H4 (cell line): ENCODE measurements at regions not wholly inside any gene's neighbourhood (a gene's known extent, or its start where the extent isn't known, plus 50 kb on each side); places are given as distances from the start of the nearest gene placed in this dataset.

Experiments
- DNase-seq: peaks from one replicate; pipeline ENCODE4 v3.0.0-alpha.2; 2015; ENCODE audit warnings: low spot score

- no peak for DNase-seq
These were observed 121.3 kb upstream of the EPHA4 start for GRCh38 chr2:221693365-221693764.

- DNase-seq: no peak
These were observed 119.5 kb upstream of the EPHA4 start for GRCh38 chr2:221691571-221691970.

DNA sequence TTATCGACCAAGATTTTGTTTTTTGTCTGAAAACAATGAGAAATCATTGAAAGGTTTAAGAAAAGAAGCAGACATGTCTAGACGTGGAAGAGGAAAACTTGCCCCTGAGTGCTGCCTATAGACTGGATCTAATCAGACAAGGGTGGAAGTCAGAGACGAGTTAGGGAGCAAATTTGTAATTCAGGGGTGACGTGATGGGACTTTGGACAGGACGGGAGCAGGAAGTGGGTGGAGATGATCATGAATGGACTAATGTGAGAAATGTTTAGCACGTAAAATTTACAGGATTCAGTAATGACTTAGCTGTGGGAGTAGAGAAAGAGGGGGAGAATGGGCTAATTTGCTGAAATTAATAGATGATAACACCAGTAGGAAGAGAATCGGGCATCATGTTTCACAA, 117.0 kb upstream of the EPHA4 start:
- DNase-seq: no peak

- DNase-seq: no peak
These were observed 108.4 kb upstream of the EPHA4 start for GRCh38 chr2:221680548-221680947.

DNA sequence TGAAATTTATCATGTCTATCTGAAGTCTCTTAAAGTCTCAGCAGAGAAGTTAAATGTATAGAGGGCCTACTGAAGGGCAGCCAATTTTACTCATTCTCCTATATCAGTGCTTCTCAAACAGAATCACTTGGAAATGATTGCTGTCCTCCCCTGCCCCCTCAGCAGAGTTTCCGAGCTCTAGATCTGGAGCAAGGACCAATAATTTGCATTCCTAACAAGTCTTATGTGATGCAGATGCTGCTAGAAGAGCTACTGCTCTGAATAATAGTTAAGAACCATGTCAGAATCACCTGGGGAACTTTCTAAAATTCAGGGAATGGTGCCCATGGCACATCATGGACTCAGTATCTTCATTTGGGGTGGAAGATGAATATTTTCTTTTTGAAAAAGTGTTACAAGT, 105.6 kb upstream of the EPHA4 start:
- DNase-seq: no peak

- peak; percentile 84 for DNase-seq
These were observed 104.6 kb upstream of the EPHA4 start for GRCh38 chr2:221676566-221677172.

DNA sequence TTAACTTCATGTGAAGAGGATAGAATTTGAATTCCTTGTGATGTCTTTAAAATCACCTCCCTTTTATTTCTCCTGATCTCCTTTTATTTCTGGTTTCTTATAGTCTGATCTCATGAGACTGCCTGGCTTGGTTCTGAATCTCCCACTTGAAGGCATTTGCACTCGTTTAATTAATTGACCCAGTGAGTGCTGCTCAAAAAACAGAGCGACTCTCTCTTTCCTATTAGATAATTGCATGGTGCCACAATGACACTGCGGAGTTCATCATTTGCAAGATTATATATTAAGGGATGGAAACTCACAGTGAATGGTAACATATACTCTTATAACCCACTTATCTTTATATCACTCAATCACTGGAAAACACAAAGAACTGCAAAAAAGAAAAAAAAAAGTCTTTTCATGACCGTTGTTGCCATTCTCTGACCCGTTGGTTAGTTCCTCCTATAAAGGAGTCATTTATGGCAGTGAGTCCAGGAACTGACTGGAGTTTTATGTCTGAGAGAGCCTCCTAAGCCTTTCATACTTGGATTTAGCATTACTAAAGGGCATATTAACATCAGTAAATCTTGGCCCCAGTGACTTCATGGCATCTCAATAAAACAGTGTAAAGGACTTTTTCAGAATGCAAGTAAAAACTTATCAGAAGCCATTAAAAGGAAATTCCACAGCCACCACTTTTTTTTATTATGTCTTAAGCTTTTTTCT, 103.3 kb upstream of the EPHA4 start:
- DNase-seq: no peak

DNA sequence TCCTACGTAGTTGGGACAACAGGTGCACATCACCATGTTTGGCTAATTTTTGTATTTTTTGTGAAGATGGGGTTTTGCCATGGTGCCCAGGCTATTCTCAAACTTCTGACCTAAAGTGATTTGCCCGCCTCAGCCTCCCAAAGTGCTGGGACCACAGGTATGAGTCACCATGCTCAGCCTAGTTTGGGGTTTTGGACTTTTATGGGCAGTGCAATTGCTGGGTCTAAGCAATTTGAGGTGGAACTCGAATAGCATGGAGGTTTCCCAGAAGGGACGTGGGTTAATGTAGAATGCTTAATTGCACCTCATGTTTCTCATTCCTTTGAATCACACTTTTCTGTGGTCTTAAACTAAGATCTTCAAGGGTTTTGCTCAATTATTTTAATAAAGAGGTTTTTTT, 102.3 kb upstream of the EPHA4 start:
- peak; percentile 31 for DNase-seq

- DNase-seq: no peak
These were observed 101.1 kb upstream of the EPHA4 start for GRCh38 chr2:221673248-221673647.

GRCh38 chr2:221671515-221671914, 99.4 kb upstream of the EPHA4 start:
- peak; percentile 44 for DNase-seq

- no peak for DNase-seq
These were observed 90.7 kb upstream of the EPHA4 start for GRCh38 chr2:221662689-221663391.

- DNase-seq: no peak
These were observed 85.7 kb upstream of the EPHA4 start for GRCh38 chr2:221657806-221658205.

DNA sequence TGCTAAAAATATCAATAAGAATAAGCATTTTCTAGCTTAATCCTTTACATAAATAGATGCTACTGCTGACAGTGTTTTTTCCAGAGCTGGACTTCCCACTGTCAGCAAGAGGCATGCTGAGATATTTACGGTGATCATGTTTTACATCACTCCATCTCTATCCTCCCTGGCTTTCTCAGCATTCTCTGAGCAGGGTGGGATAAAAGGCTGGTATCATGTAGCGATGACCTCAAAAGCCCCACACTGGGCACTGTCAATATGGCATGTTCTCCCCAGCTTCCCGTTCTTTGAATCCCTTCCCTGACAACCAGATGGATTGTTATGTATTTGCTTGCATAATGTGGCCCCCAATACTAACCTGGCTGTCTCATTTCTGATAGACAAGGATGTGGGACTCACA, 83.2 kb upstream of the EPHA4 start:
- no peak for DNase-seq

DNA sequence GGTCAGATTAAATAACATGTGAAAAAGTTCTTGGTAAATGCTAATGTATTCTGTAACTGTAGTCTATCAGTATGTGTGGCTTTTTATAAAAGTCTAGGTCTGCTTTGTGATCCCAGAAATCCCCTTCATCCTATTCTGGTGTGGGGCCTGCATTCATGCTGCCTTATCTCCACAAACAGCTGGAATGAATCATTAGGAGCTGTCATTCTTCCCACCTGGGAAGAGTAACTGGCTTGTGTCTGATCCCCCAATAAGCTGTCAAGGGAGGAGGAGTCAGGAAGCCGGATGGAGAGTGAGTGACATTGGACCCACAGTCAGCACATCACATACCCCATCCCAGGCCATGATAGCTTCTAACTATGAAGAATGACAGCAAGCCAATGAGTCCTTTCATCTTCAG, 81.1 kb upstream of the EPHA4 start:
- no peak for DNase-seq

GRCh38 chr2:221649051-221649775, 77.1 kb upstream of the EPHA4 start:
- no peak for DNase-seq

DNA sequence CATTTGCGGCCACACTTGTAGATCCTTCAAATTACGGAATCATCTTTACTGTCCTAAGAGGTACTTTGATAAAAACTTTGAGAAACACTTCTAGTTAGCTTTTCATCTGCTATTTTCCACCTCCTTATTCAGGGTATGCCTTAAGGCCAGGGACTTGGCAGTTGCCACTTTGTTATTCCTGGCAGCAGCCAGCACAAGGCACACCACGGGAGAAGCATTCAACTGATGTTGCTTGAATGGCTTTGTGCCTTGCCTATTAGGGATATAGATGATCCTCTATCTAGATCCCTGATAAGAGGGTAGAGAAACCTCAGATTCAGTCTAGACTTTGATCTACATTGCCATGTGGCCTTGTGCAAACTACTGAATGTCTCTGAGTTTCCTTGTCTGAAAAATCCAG, 70.3 kb upstream of the EPHA4 start:
- no peak for DNase-seq

- DNase-seq: peak; percentile 42
These were observed 69.2 kb upstream of the EPHA4 start for GRCh38 chr2:221641181-221641871.

GRCh38 chr2:221640686-221641085, 68.6 kb upstream of the EPHA4 start:
- no peak for DNase-seq

DNA sequence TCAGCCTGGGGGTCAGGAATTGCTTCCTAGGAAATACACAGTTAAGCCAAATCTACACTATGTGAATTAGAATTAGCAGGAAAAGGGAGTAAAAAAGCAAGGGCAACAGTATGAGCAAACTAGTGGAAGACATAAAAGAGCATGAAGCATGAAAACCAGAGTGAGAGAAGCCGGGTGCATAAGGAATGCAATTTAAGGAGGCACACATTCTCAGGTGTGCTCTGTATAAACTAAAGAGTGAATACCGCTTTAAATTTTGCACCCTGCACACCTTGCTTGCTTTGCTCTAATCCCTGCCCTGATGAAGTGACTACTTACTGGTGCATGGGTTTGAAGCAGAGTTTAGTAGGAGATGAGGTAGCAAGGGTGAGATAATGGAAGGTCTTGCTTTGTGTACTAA, 65.7 kb upstream of the EPHA4 start:
- DNase-seq: no peak

- peak; percentile 39 for DNase-seq
These were observed 63.8 kb upstream of the EPHA4 start for GRCh38 chr2:221635949-221636348.

GRCh38 chr2:221629468-221629867, 57.4 kb upstream of the EPHA4 start:
- peak; percentile 80 for DNase-seq

- no peak for DNase-seq
These were observed 52.4 kb upstream of the EPHA4 start for GRCh38 chr2:221624475-221624874.
